ENCODE measurements at regions not wholly inside any gene's neighbourhood (a gene's known extent, or its start where the extent isn't known, plus 50 kb on each side); places are given as distances from the start of the nearest gene placed in this dataset.

GRCh38 chr2:2851806-2852777, 521.0 kb upstream of the MYT1L start:
- Mint-ChIP-seq H3K9me3 (ENCODE audit: unreplicated experiment) (no peaks in the 10 kb centered on the region), H3K4me3 (ENCODE audit: unreplicated experiment) (no peak overlapping the region), H3K36me3 (ENCODE audit: unreplicated experiment) (peaks cover 8% of the 10 kb centered on the region), H3K4me1 (ENCODE audit: low read depth, unreplicated experiment) (peaks cover 12% of the 10 kb centered on the region), H3K27me3 (ENCODE audit: unreplicated experiment) (peaks cover 3% of the 10 kb centered on the region), H3K27ac (ENCODE audit: unreplicated experiment) (peak overlapping the region; percentile 46)
- no peak for DNase-seq
- no peak for TF ChIP-seq CTCF (IDR thresholded peaks at IDR 0.05; ENCODE audit: partially characterized antibody, unreplicated experiment)

- DNase-seq: no peak
- Mint-ChIP-seq H3K27ac (ENCODE audit: unreplicated experiment) (peak overlapping the region; percentile 46), H3K27me3 (ENCODE audit: unreplicated experiment) (peaks cover 3% of the 10 kb centered on the region), H3K4me3 (ENCODE audit: unreplicated experiment) (no peak overlapping the region), H3K36me3 (ENCODE audit: unreplicated experiment) (peaks cover 8% of the 10 kb centered on the region), H3K4me1 (ENCODE audit: low read depth, unreplicated experiment) (peaks cover 12% of the 10 kb centered on the region), H3K9me3 (ENCODE audit: unreplicated experiment) (no peaks in the 10 kb centered on the region)
- no peak for TF ChIP-seq CTCF (IDR thresholded peaks at IDR 0.05; ENCODE audit: partially characterized antibody, unreplicated experiment)
These were observed 520.2 kb upstream of the MYT1L start for GRCh38 chr2:2851316-2851715.

- Mint-ChIP-seq H3K4me1 (ENCODE audit: low read depth, unreplicated experiment) (peaks cover 14% of the 10 kb centered on the region), H3K27me3 (ENCODE audit: unreplicated experiment) (peaks cover 3% of the 10 kb centered on the region), H3K27ac (ENCODE audit: unreplicated experiment) (peak overlapping the region; percentile 45), H3K9me3 (ENCODE audit: unreplicated experiment) (no peaks in the 10 kb centered on the region), H3K36me3 (ENCODE audit: unreplicated experiment) (peaks cover 8% of the 10 kb centered on the region), H3K4me3 (ENCODE audit: unreplicated experiment) (no peak overlapping the region)
- TF ChIP-seq CTCF (IDR thresholded peaks at IDR 0.05; ENCODE audit: partially characterized antibody, unreplicated experiment): no peak
- DNase-seq: no peak
These were observed 519.8 kb upstream of the MYT1L start for GRCh38 chr2:2850859-2851258.

- H3K27ac Mint-ChIP-seq (ENCODE audit: unreplicated experiment): peak overlapping the region; percentile 45
- no peak for DNase-seq
- no peak for TF ChIP-seq CTCF (IDR thresholded peaks at IDR 0.05; ENCODE audit: partially characterized antibody, unreplicated experiment)
- no peak overlapping the region for H3K4me3 Mint-ChIP-seq (ENCODE audit: unreplicated experiment)
- peaks cover 20% of the 10 kb centered on the region for H3K4me1 Mint-ChIP-seq (ENCODE audit: low read depth, unreplicated experiment)
- no peaks in the 10 kb centered on the region for H3K9me3 Mint-ChIP-seq (ENCODE audit: unreplicated experiment)
- H3K27me3 Mint-ChIP-seq (ENCODE audit: unreplicated experiment): peaks cover 3% of the 10 kb centered on the region
- H3K36me3 Mint-ChIP-seq (ENCODE audit: unreplicated experiment): peaks cover 3% of the 10 kb centered on the region
These were observed 519.2 kb upstream of the MYT1L start for GRCh38 chr2:2850218-2850755.

Measured in glutamatergic neuron (in vitro differentiated cells).